ENCODE measurements at regions not wholly inside any gene's neighbourhood (a gene's known extent, or its start where the extent isn't known, plus 50 kb on each side); places are given as distances from the start of the nearest gene placed in this dataset.

DNA sequence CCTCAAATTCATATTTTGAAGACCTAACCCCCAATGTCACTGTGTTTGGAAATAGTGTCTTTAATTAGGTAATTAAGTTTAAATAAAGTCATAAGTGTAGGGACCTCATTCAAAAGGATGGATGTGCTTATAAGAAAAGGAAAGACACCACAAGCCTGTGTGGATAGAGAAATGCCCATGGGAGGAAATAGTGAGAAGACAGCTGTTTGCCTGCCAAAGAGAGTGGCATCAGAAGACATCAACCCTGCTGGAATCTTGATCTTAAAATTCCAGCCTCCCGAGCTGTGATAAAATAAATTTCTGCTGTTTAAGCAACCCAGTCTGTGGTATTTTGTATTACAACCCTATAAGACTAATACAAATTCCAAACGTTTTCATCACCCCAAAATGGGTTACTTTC is 1867.9 kb upstream of the NUDT12 start:
- Histone ChIP-seq H3K14ac (replicated peaks; ENCODE audit: low read depth, low read length) (no peak overlapping the region), H2AK9ac (replicated peaks; ENCODE audit: low read depth, low read length, poor library complexity) (no peak overlapping the region), H3K4ac (ENCODE audit: low read depth, low read length) (no peak overlapping the region), H3K9me1 (ENCODE audit: insufficient read depth, low read length) (no peaks in the 10 kb centered on the region), H3K9ac (ENCODE audit: low read depth, low read length) (no peak overlapping the region), H4K8ac (ENCODE audit: low read depth in 2 of 2, low read length in 2 of 2) (no peak overlapping the region), H3K23ac (ENCODE audit: low read depth, low read length) (no peak overlapping the region), H2BK5ac (ENCODE audit: low read depth, low read length, poor library complexity, severe bottlenecking) (no peak overlapping the region), H3K56ac (ENCODE audit: extremely low read depth, insufficient read depth, low read length) (no peak overlapping the region), H3K9me3 (ENCODE audit: control insufficient read depth, insufficient read depth, low read length) (no peaks in the 10 kb centered on the region; the same call in 1 of the 2 replicates), H2BK15ac (ENCODE audit: low read depth, low read length) (no peak overlapping the region), H3K18ac (ENCODE audit: low read depth, low read length) (no peak overlapping the region), H2AFZ (replicated peaks; ENCODE audit: low read length, poor library complexity) (no peak overlapping the region), H3K27me3 (ENCODE audit: control insufficient read depth, insufficient read depth, low read length) (no peaks in the 10 kb centered on the region), H4K91ac (ENCODE audit: insufficient read depth, low read depth, low read length) (no peak overlapping the region), H3K4me2 (ENCODE audit: low read depth, low read length) (no peak overlapping the region), H2AK5ac (ENCODE audit: low read depth, low read length) (no peak overlapping the region), H3K4me1 (ENCODE audit: control insufficient read depth, insufficient read depth, low read length) (no peaks in the 10 kb centered on the region), H2BK20ac (ENCODE audit: low read depth, low read length) (no peak overlapping the region), H3K36me3 (ENCODE audit: control insufficient read depth, insufficient read depth, low read length) (no peaks in the 10 kb centered on the region), H3K27ac (ENCODE audit: insufficient read depth, low read length) (no peak overlapping the region), H3K79me1 (ENCODE audit: low read depth in 1 of 2, low read length in 2 of 2) (no peaks in the 10 kb centered on the region), H2BK120ac (ENCODE audit: low read depth, low read length) (no peak overlapping the region), H4K20me1 (ENCODE audit: insufficient read depth, low read length) (no peaks in the 10 kb centered on the region), H3K4me3 (ENCODE audit: insufficient read depth, low read depth, low read length) (no peak overlapping the region), H4K5ac (ENCODE audit: low read depth, low read length) (no peak overlapping the region)
- dilution Hi-C loops (cut with HindIII; ENCODE audit: low sequenced_read_pairs, unreplicated experiment) (no loop called here), in situ Hi-C loops (cut with MboI; ENCODE audit: low sequenced_read_pairs) (no loop called here), intact Hi-C loops (cut with micrococcal nuclease) (no loop called here)
- ATAC-seq (ENCODE audit: low read depth) (no peak), DNase-seq (no peak)
- TF ChIP-seq, protein P1, sequence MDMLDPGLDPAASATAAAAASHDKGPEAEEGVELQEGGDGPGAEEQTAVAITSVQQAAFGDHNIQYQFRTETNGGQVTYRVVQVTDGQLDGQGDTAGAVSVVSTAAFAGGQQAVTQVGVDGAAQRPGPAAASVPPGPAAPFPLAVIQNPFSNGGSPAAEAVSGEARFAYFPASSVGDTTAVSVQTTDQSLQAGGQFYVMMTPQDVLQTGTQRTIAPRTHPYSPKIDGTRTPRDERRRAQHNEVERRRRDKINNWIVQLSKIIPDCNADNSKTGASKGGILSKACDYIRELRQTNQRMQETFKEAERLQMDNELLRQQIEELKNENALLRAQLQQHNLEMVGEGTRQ (IDR thresholded peaks at IDR 0.05; ENCODE audit: low read depth, low read length) = no peak
- TF ChIP-seq RCOR1 (IDR thresholded peaks at IDR 0.05; ENCODE audit: insufficient replicate concordance, low read length) (no peak), NFE2L2 (IDR thresholded peaks at IDR 0.05; ENCODE audit: low read depth, low read length) (no peak), RAD21 (IDR thresholded peaks at IDR 0.05; ENCODE audit: low read length) (no peak), BHLHE40 (IDR thresholded peaks at IDR 0.05; ENCODE audit: low read depth, low read length) (no peak), ELK1 (IDR thresholded peaks at IDR 0.05; ENCODE audit: borderline replicate concordance, low read depth, low read length) (no peak), CTCF (conservative IDR thresholded peaks at IDR 0.05; ENCODE audit: low read depth, low read length) (no peak), MAFK (IDR thresholded peaks at IDR 0.05; ENCODE audit: low read depth, low read length) (no peak), RFX5 (IDR thresholded peaks at IDR 0.05; ENCODE audit: low read depth, low read length) (no peak), POLR2A (IDR thresholded peaks at IDR 0.05; ENCODE audit: low read depth, low read length) (no peak), CHD1 (IDR thresholded peaks at IDR 0.05; ENCODE audit: low read depth, low read length) (no peak), SMC3 (IDR thresholded peaks at IDR 0.05; ENCODE audit: low read depth, low read length) (no peak), CEBPB (IDR thresholded peaks at IDR 0.05; ENCODE audit: low read depth, low read length) (no peak), MXI1 (IDR thresholded peaks at IDR 0.05; ENCODE audit: borderline replicate concordance, low read depth, low read length) (no peak)
- ChIA-PET CTCF (no interaction called here), POLR2A (ENCODE audit: unreplicated experiment) (no interaction called here)
- no CpG with 5 or more reads among the region's 2 CpGs for WGBS, 2 experiments (ENCODE audit: extremely low coverage in 2 of 2, insufficient read length in 1 of 2)
- BruUV-seq (replicated peaks) = no TSS peak

Data from IMR-90 (cell line).